IMR-90 (cell line): ENCODE measurements at regions not wholly inside any gene's neighbourhood (a gene's known extent, or its start where the extent isn't known, plus 50 kb on each side); places are given as distances from the start of the nearest gene placed in this dataset.
A peak's percentile ranks its signal among the peaks of the same experiment; 100 is the strongest.

Experiments
- ATAC-seq: fragments of 200-7000 bp; cut with Tn5 transposase; 2 replicates; pipeline ENCODE4 v1.9.1; 2020; ENCODE audit warnings: low read depth, mild to moderate bottlenecking, moderate library complexity
- BruUV-seq: library from RNA; stranded (reverse); fragments of 400-500 nt; replicated peaks from 2 replicates; lab custom pipeline; 2021; lab: Mats Ljungman, UMichigan
- CTCF ChIA-PET: fragments of 300-600 bp; formaldehyde crosslinking; extraction: SDS; loops from one replicate; lab custom pipeline; 2021; ENCODE audit warnings: antibody characterized with exemption; lab: Yijun Ruan, JAX
- POLR2A ChIA-PET: fragments of 300-600 bp; sonication (Branson Sonifier 250); formaldehyde crosslinking; loops from one replicate; lab custom pipeline; 2022; ENCODE audit warnings: antibody characterized with exemption; ENCODE audit not compliant: unreplicated experiment; lab: Charles Lee
- DNase-seq: peaks from one replicate; pipeline ENCODE4 v3.0.0; 2013
- H2AFZ ChIP-seq: replicated peaks from 2 replicates; pipeline ENCODE3; 2013; ENCODE audit warnings: low read length, mild to moderate bottlenecking; ENCODE audit not compliant: poor library complexity
- H2AK5ac ChIP-seq: 2 replicates; pipeline ENCODE4 v1.6.1; 2013; ENCODE audit warnings: low read depth, low read length, inconsistent platforms
- H2AK9ac ChIP-seq: replicated peaks from 2 replicates; pipeline ENCODE3; 2013; ENCODE audit warnings: mild to moderate bottlenecking, low read depth, low read length, moderate library complexity; ENCODE audit not compliant: poor library complexity
- H2BK120ac ChIP-seq: 2 replicates; pipeline ENCODE4 v1.6.1; 2013; ENCODE audit warnings: low read depth, low read length, inconsistent platforms
- H2BK15ac ChIP-seq: 3 replicates; pipeline ENCODE4 v1.6.1; 2013; ENCODE audit warnings: low read depth, low read length, inconsistent platforms
- H2BK20ac ChIP-seq: 2 replicates; pipeline ENCODE4 v1.6.1; 2013; ENCODE audit warnings: low read depth, mild to moderate bottlenecking, inconsistent platforms, low read length, moderate library complexity
- H2BK5ac ChIP-seq: 2 replicates; pipeline ENCODE4 v1.6.1; 2013; ENCODE audit warnings: mild to moderate bottlenecking, low read depth, low read length, inconsistent platforms; ENCODE audit not compliant: poor library complexity, severe bottlenecking
- H3K14ac ChIP-seq: replicated peaks from 2 replicates; pipeline ENCODE4 v1.6.1; 2013; ENCODE audit warnings: low read depth, low read length, inconsistent platforms
- H3K18ac ChIP-seq: 2 replicates; pipeline ENCODE4 v1.6.1; 2013; ENCODE audit warnings: low read depth, low read length, control low read depth
- H3K23ac ChIP-seq: 2 replicates; pipeline ENCODE4 v1.6.1; 2013; ENCODE audit warnings: low read depth, low read length, inconsistent platforms
- H3K27ac ChIP-seq: 2 replicates; pipeline ENCODE4 v1.5.1; 2013; ENCODE audit warnings: mild to moderate bottlenecking, control low read depth, low read length; ENCODE audit not compliant: insufficient read depth
- H3K27me3 ChIP-seq: 2 replicates; pipeline ENCODE4 v1.6.1; 2013; ENCODE audit warnings: low read length; ENCODE audit not compliant: control insufficient read depth, insufficient read depth
- H3K36me3 ChIP-seq: 2 replicates; pipeline ENCODE4 v1.6.1; 2013; ENCODE audit warnings: low read length, mixed read lengths; ENCODE audit not compliant: control insufficient read depth, insufficient read depth
- H3K4ac ChIP-seq: 2 replicates; pipeline ENCODE4 v1.6.1; 2013; ENCODE audit warnings: low read depth, low read length, inconsistent platforms
- H3K4me1 ChIP-seq: 2 replicates; pipeline ENCODE4 v1.6.1; 2013; ENCODE audit warnings: low read length, mixed read lengths; ENCODE audit not compliant: control insufficient read depth, insufficient read depth
- H3K4me2 ChIP-seq: 2 replicates; pipeline ENCODE4 v1.6.1; 2013; ENCODE audit warnings: low read depth, mild to moderate bottlenecking, control low read depth, low read length, moderate library complexity
- H3K4me3 ChIP-seq: 2 replicates; pipeline ENCODE4 v1.5.1; 2013; ENCODE audit warnings: low read depth, mild to moderate bottlenecking, control low read depth, low read length, moderate library complexity; ENCODE audit not compliant: insufficient read depth
- H3K56ac ChIP-seq: 2 replicates; pipeline ENCODE4 v1.6.1; 2013; ENCODE audit warnings: low read length, inconsistent platforms; ENCODE audit not compliant: insufficient read depth; ENCODE audit errors: extremely low read depth
- H3K79me1 ChIP-seq, 2 experiments: 2 replicates each; pipeline ENCODE4 v1.6.1; 2013; ENCODE audit warnings: low read length in 2 of 2, inconsistent platforms in 1 of 2, low read depth in 1 of 2
- H3K9ac ChIP-seq: 2 replicates; pipeline ENCODE4 v1.6.1; 2013; ENCODE audit warnings: low read depth, low read length, control low read depth
- H3K9me1 ChIP-seq: 2 replicates; pipeline ENCODE4 v1.6.1; 2013; ENCODE audit warnings: low read length, inconsistent platforms; ENCODE audit not compliant: insufficient read depth
- H3K9me3 ChIP-seq: 2 replicates; pipeline ENCODE4 v1.6.1; 2013; ENCODE audit warnings: low read length; ENCODE audit not compliant: control insufficient read depth, insufficient read depth
- H4K20me1 ChIP-seq: 2 replicates; pipeline ENCODE4 v1.6.1; 2013; ENCODE audit warnings: low read length, inconsistent platforms; ENCODE audit not compliant: insufficient read depth
- H4K5ac ChIP-seq: 2 replicates; pipeline ENCODE4 v1.6.1; 2013; ENCODE audit warnings: mild to moderate bottlenecking, low read depth, low read length, control low read depth
- H4K8ac ChIP-seq, 2 experiments: 2 replicates each; pipeline ENCODE4 v1.6.1; 2013; ENCODE audit warnings: low read depth in 2 of 2, low read length in 2 of 2, control low read depth in 1 of 2, inconsistent platforms in 1 of 2
- H4K91ac ChIP-seq: 2 replicates; pipeline ENCODE4 v1.6.1; 2013; ENCODE audit warnings: low read depth, low read length, inconsistent platforms; ENCODE audit not compliant: insufficient read depth
- CTCF ChIP-seq: conservative IDR thresholded peaks from 2 replicates; pipeline ENCODE4 v1.5.1; 2012; ENCODE audit warnings: mild to moderate bottlenecking, low read depth, low read length, improper control_type of control experiment
- ELK1 ChIP-seq: fragments of 150-350 bp; IDR thresholded peaks from 2 replicates; pipeline ENCODE4 v1.6.1; 2016; ENCODE audit warnings: low read depth, mild to moderate bottlenecking, low read length, moderate library complexity, borderline replicate concordance
- MAZ ChIP-seq: IDR thresholded peaks from 2 replicates; pipeline ENCODE4 v1.6.1; 2012; ENCODE audit warnings: low read depth, mild to moderate bottlenecking, low read length, improper control_type of control experiment, moderate library complexity, borderline replicate concordance
- NFE2L2 ChIP-seq: fragments of 150-350 bp; IDR thresholded peaks from 2 replicates; pipeline ENCODE4 v1.6.1; 2016; ENCODE audit warnings: low read depth, mild to moderate bottlenecking, low read length
- POLR2A ChIP-seq: IDR thresholded peaks from 2 replicates; pipeline ENCODE4 v1.6.1; 2012; ENCODE audit warnings: mild to moderate bottlenecking, low read depth, low read length
- RAD21 ChIP-seq: IDR thresholded peaks from 2 replicates; pipeline ENCODE4 v1.6.1; 2012; ENCODE audit warnings: low read length, improper control_type of control experiment
- WGBS, 2 experiments: methylation state at CpG; one replicate each; pipeline versions ENCODE4 v1.1.5 to v1.1.7; 2013; ENCODE audit warnings: missing lambda C conversion rate in 2 of 2; ENCODE audit not compliant: insufficient read length in 1 of 2; ENCODE audit errors: extremely low coverage in 2 of 2; 5-methylcytosine and 5-hydroxymethylcytosine counted together
- dilution Hi-C: fragments of 300-500 bp; cut with HindIII; formaldehyde crosslinking; loops from one replicate; pipeline ENCODE4 v1.14.3; 2018; ENCODE audit warnings: low sequenced_read_pairs; ENCODE audit not compliant: unreplicated experiment
- in situ Hi-C: fragments of 300-500 bp; cut with MboI; formaldehyde crosslinking; loops from 3 replicates; pipeline ENCODE4 v1.14.3; 2019; ENCODE audit warnings: low sequenced_read_pairs, inconsistent platforms, mixed read lengths
- intact Hi-C: fragments of 100-400 bp; cut with micrococcal nuclease; formaldehyde crosslinking; loops from 2 replicates; pipeline ENCODE4 v1.10.0; 2022

- Histone ChIP-seq H2BK120ac (no peak overlapping the region), H3K9ac (no peak overlapping the region), H3K14ac (no peak overlapping the region), H4K5ac (no peak overlapping the region), H3K23ac (no peak overlapping the region), H3K4ac (no peak overlapping the region), H3K56ac (no peak overlapping the region), H3K27ac (no peak overlapping the region), H2BK20ac (no peak overlapping the region), H3K4me3 (no peak overlapping the region), H3K9me3 (0 out of 2 replicates have a peak, but pooled peaks cover 2% of the 10 kb centered on the region), H3K18ac (no peak overlapping the region), H3K27me3 (no peaks in the 10 kb centered on the region), H2AFZ (no peak overlapping the region), H2AK5ac (no peak overlapping the region), H3K36me3 (no peaks in the 10 kb centered on the region), H2BK15ac (no peak overlapping the region), H2BK5ac (no peak overlapping the region), H3K4me1 (peaks cover 3% of the 10 kb centered on the region), H4K20me1 (no peaks in the 10 kb centered on the region), H3K9me1 (no peaks in the 10 kb centered on the region), H3K79me1 (no peaks in the 10 kb centered on the region), H2AK9ac (no peak overlapping the region), H4K8ac (no peak overlapping the region), H3K4me2 (no peak overlapping the region), H4K91ac (no peak overlapping the region)
- peak; percentile 85 for DNase-seq
- in situ Hi-C loops = no loop called here
- dilution Hi-C loops = no loop called here
- ChIA-PET POLR2A (no interaction called here), CTCF (interaction anchor here (1.1 kb wide), 1 partner anchor 17 kb away, joined by 4 read pairs; no protein-coding TSS in a partner anchor)
- peak; percentile 53; the same call in 1 of the 2 replicates for ATAC-seq
- WGBS, 2 experiments = no CpG with 5 or more reads among the region's 4 CpGs
- BruUV-seq = no TSS peak
- intact Hi-C loops = no loop called here
- no peak for TF ChIP-seq MAZ
- TF ChIP-seq ELK1 = no peak
- no peak for TF ChIP-seq RAD21
- TF ChIP-seq POLR2A = no peak
- no peak for TF ChIP-seq CTCF
- no peak for TF ChIP-seq NFE2L2
Measured at GRCh38 chr1:79792219-79792930, 785.8 kb upstream of the ADGRL4 start.
